GM18861 (cell line): ENCODE measurements at regions not wholly inside any gene's neighbourhood (a gene's known extent, or its start where the extent isn't known, plus 50 kb on each side); places are given as distances from the start of the nearest gene placed in this dataset.
"Not testable (repeated sequence)": the region's sequence is repeated elsewhere in the genome, so short reads cannot be mapped to it uniquely, and the experiment has no call there.

Experiments used
- ATAC-seq: cut with Tn5 transposase; IDR thresholded peaks from one replicate; pipeline ENCODE4 v1.9.1; 2021; ENCODE audit not compliant: unreplicated experiment

DNA sequence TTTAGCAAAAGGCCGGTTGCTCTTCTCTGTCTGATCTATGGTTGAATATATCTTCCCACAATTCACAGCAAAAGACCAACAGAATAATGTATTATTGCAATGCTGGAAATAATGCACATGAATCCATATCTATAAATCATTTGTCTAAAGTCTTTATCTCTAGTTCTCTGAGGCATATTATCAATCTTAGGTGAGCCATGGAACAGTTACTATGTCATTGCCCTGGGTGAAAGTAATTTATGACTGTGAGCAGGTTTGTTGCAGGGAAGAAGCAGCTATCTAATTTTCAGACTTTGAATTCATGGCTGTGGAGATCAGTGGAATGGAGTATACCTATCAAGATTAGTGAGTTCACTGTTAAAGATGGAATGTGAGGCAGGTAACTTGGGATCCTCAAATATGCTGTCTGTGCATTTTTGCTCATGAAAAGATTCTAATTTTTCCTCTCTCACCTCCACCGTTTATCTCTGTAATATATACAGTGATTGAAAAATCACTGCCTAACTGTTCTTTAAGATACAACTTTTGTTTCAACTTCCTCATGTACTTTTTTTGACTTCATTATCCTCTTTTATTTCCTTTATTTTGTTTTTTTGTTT is 256.8 kb upstream of the ARSJ start:
- ATAC-seq: no peak

DNA sequence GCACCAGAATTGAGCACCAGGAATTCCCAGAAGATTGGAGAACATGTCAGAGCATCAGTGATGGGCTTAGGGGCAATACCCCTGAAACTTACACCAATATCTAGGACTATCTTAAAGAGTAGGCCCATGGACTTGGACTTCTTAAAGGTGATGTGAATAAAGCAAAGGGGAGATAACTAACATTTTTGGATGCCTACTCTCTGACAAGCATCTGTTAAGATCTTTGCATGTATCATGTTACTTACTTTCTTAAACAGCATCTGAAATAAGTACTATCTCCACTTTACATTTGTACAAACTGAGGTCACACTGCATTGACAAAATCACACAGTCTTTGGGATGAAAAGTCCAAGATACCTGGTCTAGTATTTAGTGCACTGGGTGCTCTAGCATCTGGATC is 258.6 kb upstream of the ARSJ start:
- ATAC-seq: no peak

DNA sequence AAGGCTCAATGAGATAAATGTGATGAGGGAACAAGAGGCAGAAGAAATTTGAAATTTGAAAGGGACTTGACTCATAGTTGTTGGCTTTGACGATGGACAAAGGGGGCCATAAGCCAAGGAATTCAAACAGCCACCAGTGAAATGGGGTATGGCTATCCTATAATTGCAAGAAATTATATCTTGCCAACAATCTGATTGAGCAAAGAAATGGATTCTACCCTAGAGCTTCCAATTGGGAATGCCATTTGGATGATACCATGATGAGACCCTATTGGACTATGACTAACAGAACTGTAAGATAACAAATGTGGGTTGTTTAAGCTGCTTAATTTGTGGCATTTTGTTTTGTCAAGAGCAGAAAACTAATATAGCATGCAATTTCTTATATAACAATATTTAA is 270.1 kb upstream of the ARSJ start:
- ATAC-seq: no peak

DNA sequence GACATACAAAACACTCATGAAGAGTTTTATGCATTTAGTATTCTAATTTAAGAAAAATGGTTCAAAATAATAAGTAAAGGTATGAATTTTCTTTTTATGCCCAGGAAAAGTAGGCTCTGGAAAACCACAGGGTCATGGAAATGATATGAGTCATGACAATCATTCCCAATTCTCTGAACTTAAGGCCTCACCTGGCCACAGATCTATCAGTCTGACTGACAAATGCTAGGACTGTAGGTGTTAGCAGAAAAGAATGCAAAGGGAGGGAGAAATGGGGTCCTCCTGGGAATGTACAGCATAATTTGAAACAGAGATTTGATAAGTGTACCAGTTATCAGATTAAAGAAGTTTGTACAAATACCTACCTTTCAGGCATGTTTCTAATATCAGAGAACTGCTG is 270.5 kb upstream of the ARSJ start:
- no peak for ATAC-seq

DNA sequence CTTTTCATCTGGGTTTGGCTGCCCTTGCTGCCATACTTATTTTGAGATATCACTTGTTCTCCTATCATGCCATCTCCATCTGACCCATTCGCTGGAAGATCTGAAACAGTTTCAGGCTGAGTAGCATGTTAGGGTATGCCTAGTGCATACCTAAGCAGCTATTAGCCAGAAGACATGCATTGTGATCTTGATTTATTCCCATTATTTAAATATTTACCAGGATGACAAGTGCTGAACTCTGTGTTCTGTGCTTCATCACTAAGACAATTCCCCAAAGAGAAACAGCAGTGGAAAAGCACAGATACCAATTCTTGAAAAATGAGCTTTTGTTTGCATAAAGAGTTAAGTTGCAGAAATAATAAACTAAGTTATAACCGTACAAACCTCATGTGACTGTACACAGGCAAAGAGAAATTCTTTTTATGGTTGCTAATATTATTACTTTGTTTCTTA is 271.0 kb upstream of the ARSJ start:
- ATAC-seq: no peak

DNA sequence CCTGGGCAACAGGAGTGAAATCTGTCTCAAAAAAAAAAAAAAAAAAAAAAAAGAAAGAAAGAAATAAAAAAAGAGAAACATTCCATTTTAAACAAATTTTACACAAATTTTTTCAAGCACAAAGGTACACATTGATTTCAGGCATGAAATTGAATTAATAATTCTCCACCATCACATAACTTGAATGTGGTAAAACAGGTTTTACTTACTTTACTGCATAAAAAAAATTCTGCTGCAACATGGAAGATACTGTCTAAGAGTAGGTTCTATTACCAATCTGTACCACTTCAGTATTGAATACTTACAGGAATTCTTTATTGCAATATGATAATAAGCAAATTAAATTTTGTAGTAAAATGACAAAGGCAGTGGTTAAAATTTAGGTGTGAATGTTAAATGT is 271.6 kb upstream of the ARSJ start:
- no peak for ATAC-seq

DNA sequence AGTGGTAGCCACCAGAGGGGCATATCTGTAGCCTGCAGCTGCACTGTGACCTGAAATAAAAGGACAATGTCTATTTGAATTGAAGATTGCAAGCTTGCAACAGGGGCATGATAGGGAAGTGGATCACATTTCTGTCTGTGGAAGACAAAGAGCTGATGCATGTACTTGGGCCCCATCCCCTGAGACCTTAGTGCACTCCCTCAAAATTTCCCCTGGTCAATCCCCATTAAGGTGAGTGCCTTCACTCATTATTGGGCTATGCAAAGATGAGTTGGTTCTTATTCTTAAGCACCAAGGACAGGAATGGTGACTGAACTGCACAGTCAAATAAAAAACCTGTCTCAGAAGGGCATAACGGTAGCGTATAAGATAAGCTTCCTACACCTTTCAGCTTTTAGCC is 273.1 kb upstream of the ARSJ start:
- ATAC-seq: no peak

DNA sequence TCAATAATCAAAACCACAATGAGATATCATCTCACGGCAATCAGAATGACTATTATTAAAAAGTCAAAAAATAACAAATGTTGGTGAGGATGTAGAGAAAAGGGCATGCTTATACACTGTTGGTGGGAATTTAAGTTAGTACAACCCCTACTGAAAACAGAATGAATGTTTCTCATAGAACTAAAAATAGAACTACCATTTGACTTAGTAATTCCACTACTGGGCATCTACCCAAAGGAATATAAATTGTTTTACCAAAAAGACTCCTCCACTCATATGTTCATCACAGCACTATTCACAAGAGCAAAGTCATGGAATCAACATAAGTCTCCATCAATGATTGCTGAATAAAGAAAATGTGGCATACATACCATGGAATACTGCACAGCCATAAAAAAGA is 278.1 kb upstream of the ARSJ start:
- ATAC-seq: no peak

DNA sequence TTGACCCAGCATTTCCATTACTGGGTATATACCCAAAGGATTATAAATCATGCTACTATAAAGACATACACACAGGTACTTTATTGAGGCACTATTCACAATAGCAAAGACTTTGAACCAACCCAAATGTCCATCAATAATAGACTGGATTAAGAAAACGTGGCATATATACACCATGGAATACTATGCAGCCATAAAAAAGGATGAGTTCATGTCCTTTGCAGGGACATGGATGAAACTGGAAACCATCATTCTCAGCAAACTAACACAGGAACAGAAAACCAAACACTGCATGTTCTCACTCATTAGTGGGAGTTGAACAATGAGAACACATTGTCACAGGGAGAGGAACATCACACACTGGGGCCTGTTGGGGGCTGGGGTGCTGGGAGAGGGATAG is 283.0 kb upstream of the ARSJ start:
- not testable (repeated sequence) for ATAC-seq

DNA sequence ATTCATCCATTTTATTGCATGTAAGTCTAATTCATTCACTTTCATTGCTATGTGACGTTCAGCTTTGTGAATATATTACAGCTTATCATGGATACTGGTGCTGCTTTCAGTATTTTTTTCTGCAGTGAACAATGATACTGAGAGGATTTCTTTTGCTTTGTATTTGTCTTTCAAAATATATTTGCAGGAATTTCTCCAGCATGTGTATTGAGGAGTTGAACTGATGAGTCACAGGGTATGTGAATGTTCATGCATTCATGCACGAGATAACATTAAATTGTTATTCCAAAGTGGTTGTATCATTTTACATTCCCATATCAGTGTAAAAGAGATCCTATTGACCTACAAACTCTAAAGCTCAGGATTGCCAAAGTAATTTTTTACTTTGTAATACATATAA is 283.8 kb upstream of the ARSJ start:
- ATAC-seq: no peak

DNA sequence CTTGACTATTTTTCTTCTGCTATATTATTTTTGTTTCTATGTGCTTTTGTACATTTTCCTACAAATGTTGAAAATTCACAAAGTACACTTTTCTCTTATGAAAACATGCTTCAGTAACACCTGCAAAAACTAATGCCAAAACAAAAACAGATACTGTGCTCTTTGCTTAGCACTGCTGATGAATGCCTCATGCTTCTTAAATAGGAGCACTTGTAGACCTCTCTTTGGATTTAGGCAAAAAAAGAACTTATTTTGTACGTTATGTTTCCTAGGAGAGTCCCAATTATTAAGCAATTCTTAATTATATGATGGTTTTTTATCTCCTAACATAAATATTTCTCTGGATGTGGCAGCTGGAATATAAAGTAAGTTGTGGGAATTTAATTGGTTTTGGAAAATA is 285.0 kb upstream of the ARSJ start:
- ATAC-seq: no peak

DNA sequence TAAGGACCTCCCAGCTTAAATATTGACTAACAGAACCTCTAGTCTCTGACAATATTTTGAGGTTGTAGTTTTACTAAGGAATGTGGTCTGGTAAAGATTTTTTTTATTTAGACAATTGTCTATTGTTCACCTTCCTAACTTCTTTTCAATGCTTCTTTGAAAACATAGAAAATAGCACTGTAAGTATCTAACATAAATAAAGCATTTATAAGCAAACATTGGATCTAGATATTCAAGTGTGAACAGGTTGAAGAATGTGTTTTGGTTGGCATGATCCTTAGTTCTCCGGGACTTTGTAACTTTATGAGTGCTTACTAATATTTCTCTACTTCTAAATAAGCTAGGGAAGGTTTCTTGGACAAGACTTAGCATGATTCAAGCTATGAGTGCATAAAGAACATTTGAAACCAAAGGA is 285.4 kb upstream of the ARSJ start:
- no peak for ATAC-seq

DNA sequence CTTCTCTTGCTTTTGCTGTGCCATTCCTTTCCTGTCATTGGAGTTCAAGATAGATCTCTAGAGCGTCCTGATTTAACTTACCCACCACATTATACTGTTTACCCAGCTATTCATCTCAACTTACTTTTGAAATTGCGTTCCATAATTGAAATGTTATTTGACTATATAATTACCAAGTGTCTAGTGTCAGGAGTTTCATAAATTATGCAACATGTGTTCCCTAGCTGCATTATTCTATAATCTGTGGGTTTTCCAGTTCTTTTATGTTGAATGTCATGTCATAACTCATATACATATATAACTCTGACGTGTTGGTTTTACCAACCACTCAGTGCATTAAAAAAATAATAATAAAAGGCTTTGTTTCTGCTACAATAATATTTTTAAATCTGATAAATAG is 285.9 kb upstream of the ARSJ start:
- ATAC-seq: no peak

DNA sequence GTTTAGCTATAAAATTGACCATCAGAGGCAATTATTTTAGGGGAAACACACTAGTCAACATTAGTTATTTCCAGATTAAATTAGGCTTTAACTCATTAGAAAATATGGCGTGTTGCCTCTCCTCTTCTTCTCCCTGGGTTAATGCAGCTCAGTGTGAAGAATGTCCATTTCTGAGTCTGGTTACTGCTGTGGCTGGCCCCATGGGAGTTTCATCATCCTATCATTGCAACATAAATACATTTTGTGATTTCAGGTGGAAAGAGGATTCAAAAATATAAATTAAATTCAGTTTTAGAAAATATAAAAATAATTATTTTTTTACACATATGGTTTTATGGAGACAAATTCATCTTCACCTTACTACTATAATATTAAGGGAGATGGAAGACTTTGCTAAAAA is 288.5 kb upstream of the ARSJ start:
- no peak for ATAC-seq

DNA sequence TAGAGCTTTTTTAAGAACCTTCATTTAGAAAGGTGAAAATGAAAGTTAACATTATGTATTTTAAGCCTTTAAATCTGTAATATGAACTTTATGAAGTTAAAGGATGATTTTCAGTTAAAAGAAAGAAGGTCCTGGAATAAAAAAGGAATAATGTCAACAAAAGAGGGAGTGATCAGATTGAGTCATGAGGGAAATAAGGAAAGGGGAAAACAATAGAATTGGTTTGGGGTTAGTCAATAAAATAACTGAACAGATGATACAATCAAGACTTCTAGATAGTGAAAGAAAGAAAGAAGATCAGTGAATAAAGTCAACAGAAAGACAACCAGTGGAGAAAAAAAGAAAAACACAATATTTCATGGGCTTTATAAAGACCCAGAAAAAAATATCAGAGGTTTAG is 291.6 kb upstream of the ARSJ start:
- ATAC-seq: no peak

DNA sequence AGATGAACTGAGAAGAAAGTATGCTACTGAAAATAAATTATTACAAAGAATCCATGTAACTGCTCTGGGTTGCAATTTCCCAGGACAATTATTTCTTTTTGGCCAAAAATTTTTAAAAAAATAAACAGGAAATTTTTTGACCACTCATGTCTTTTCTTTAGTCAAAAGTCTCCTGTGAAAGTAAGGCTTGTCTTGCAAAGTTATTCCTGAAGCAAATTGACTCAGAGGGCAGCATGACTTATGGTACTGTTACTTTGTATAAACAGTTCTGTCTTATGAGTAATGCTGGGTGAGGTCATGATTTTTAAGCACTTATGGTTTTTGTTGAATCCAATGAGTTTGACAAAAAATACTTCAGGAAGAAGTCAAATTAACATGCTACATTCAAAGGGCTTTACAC is 292.8 kb upstream of the ARSJ start:
- ATAC-seq: no peak

DNA sequence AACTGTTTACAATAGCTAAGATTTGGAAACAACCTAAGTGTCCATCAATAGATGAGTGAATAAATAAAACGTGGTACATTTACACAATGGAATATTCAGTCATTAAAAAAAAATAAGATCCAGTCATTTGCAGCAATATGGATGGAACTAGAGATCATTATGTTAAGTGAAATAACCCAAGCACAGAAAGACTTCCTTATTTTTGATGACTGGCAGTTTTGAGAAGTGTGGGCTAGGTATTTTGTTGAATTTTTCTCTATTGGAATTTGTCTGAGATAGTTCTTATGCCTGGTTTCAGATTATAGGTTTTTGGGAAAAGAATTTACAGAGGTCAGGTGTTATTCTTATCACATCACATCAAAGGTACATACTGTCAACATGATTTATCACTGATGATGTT is 293.8 kb upstream of the ARSJ start:
- no peak for ATAC-seq

DNA sequence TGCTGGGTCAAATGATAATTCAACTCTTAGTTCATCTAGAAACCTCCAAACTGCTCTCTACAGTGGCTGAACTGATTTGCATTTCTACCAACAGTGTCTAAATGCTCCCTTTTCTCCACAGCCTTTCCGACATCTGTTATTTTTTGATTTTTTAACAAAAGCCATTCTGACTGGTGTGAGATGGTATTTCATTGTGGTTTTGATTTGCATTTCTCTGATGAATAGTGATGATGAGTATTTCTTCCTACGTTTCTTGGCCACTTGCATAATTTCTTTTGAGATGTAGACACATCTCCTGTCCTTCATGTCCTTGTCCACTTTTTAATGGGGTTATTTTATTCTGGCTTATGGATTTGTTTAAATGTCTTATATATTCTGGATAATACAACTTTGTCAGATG is 298.2 kb upstream of the ARSJ start:
- ATAC-seq: no peak

DNA sequence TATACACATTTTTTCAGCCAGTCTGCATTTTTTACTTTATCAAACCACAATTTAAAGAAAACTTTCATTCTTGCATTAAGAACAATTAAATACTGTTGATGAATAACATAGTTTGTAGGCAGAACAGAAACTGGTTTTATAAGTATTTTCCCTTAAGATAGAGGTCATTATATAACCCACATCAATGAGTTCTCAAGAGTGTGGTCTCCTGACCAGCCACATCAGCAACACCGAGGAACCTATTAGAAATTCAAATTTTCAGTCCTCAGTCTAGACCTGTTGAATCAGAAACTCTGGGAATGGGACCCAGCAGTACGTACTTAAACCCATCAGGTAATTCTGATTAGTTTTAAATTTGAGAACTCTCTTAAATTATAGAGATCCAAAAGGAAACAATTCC is 299.6 kb upstream of the ARSJ start:
- no peak for ATAC-seq

DNA sequence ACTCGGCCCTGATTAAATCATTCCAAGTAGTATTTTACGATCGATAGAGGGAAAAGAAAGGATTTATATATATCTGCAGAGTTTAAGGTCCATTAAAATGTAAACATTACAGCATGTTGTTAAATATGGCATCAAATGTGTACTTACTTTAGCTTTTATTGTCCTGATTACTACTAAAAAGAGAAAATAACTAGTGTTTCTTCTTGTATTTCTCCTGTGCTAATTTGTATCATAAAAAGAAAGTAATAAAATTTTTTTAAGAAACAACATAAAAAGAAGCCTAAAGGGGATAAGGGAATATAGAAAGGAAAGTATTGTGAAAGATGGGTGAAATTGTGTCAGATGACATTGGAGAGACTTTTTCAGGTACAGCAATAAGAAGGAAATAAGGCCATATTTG is 300.3 kb upstream of the ARSJ start:
- ATAC-seq: no peak

DNA sequence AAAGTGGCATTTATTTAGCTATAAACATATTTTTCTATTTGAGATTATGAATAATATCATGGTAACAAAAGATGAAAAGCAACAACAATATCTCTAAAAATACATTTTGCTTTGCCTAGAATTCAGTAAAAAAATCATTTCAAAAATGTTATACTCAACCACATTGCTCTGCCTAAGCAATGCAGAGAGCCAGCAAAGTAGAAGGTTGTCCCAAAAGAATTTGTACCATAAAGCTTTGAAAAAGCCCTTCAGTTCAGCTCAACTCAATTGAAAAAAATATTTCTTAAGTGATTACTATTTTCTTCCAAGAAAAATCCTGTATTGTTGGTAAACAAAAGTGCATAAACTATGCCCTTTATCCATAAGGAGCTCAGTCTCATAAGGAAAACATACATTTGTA is 301.2 kb upstream of the ARSJ start:
- ATAC-seq: no peak

DNA sequence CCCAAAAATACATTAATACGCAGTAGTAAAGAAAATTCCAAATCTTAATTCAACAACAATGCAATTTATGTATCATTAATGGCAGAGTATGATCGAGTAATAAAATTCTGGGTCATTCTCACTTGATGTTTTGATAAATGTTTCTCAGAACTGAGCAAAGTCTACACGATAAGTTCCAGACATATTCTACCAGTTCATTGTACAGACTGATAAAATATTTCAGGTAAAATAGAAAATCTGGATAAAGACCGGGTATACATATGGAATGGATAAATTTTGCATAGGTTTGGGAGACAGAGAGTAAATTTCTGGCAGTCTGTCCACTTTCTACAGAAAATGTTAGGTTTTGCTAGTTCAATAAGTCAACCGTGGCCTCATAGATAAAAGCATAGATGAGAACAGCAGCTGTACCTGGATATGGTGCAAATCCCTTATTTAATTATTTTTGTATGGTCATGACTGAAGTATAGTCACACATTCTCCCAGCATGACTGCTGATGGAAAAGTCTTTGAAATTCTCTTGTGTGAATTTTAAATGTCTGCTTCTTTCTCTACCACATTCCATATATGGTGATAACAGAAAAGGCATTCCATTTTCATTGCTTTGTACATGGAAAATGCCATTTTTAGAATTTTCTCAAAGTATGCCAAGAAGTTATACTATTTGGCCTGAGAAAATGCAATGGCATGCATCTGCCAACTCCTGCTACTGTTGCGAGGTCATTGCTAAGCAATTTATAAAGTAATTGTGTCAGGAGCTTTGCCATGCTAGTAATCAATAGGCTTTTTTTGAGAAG is 301.9 kb upstream of the ARSJ start:
- ATAC-seq: no peak

DNA sequence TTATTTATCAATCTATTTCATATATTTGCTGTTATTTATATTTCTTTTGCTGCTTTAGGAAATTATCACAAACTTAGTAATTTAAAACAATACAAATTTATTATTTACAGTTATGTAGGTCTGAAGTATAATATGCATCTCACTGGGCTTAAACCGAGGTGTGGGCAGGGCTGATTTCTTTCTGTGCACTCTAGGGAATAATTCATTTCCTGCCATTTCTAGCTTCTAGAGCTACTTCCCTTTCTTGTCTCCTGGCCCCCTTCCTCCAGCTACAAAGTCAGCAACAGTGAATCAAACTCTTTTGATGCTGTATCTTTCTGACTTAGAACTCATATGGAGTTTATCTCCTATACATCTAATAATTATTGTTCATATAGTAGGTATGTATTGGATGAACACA is 303.5 kb upstream of the ARSJ start:
- ATAC-seq: peak; percentile 92
